ENCODE measurements at regions not wholly inside any gene's neighbourhood (a gene's known extent, or its start where the extent isn't known, plus 50 kb on each side); places are given as distances from the start of the nearest gene placed in this dataset.

DNA sequence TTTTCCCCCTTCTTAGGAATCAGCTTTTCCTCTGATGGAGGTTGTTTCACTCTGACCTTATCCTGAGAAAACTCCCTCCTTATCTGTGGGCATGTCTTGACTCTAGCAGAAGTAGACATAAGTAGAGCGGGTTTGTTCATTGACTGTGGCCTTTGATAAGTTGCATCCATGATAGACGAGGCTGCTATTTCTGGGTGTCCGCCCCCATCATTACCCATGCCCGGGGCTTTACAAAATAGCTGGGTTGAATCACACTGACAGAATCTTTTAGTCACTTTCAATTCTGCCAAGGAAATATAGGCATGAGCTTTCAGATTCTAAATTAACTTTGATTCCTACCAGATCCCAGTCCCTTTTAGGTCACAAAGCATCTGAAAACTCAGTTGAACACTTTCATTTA, 223.8 kb downstream of the SEC61B start:
- no peak overlapping the region for H3K4me3 ChIP-seq
- no peaks in the 10 kb centered on the region for H3K36me3 ChIP-seq
- 68 to 70% (median 69%) methylated on average over 4 of the region's 4 CpGs for WGBS, 3 donors
- TF ChIP-seq POLR2A (IDR thresholded peaks at IDR 0.05) (no peak), EP300 (IDR thresholded peaks at IDR 0.05) (no peak)
- TF ChIP-seq, protein P1, sequence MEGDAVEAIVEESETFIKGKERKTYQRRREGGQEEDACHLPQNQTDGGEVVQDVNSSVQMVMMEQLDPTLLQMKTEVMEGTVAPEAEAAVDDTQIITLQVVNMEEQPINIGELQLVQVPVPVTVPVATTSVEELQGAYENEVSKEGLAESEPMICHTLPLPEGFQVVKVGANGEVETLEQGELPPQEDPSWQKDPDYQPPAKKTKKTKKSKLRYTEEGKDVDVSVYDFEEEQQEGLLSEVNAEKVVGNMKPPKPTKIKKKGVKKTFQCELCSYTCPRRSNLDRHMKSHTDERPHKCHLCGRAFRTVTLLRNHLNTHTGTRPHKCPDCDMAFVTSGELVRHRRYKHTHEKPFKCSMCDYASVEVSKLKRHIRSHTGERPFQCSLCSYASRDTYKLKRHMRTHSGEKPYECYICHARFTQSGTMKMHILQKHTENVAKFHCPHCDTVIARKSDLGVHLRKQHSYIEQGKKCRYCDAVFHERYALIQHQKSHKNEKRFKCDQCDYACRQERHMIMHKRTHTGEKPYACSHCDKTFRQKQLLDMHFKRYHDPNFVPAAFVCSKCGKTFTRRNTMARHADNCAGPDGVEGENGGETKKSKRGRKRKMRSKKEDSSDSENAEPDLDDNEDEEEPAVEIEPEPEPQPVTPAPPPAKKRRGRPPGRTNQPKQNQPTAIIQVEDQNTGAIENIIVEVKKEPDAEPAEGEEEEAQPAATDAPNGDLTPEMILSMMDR (IDR thresholded peaks at IDR 0.05): no peak
- intact Hi-C loops (cut with DNase I): no loop called here
- DNase-seq: no peak
- H3K27ac ChIP-seq: no peak overlapping the region
- H3K27me3 ChIP-seq: no peaks in the 10 kb centered on the region
- H3K9me3 ChIP-seq: no peaks in the 10 kb centered on the region
- no peaks in the 10 kb centered on the region for H3K4me1 ChIP-seq (ENCODE audit: insufficient read depth)

DNA sequence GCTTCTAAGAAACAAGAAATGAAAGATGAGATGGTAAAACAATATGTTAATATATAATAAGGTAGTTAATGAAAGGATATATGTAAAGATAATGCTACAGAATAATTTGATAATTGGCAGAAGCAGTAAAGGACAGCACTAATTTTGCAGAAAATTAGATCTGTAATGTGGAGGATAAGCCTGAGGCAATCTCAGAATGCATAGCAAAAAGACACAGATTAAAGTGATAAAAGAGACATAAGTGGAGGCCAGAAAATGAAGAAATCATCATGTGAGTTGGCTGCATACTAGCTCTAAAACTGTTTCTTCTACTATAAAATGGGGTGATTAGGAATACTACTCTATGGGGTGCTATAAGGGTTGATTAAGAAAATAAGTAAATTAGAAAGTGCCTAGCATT, 225.9 kb downstream of the SEC61B start:
- no peaks in the 10 kb centered on the region for H3K27me3 ChIP-seq
- no peaks in the 10 kb centered on the region for H3K9me3 ChIP-seq
- no peaks in the 10 kb centered on the region for H3K4me1 ChIP-seq (ENCODE audit: insufficient read depth)
- no peak overlapping the region for H3K4me3 ChIP-seq
- no peak overlapping the region for H3K27ac ChIP-seq
- no peaks in the 10 kb centered on the region for H3K36me3 ChIP-seq
- intact Hi-C loops (cut with DNase I): no loop called here
- DNase-seq: no peak
- TF ChIP-seq POLR2A (IDR thresholded peaks at IDR 0.05) (no peak), EP300 (IDR thresholded peaks at IDR 0.05) (no peak)
- TF ChIP-seq, protein P1 (IDR thresholded peaks at IDR 0.05): no peak

DNA sequence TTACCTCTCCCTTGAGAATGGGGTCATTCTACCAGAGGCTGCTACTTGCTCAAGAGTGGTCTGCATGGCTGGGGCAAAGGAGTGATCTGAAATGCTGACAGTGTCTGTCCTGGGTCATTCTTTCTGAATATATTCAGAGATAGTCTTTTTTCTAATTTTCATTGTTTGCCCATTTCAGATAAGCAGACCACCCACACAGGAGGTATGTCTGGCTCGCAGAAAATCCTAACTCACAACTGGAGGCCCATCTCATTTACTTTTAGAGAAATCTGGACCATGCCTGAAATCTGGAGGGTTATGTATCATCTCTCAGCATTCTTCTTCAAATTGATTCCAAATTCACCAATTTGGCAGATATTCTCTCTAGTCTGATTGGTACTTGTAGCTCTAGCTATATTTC, 227.6 kb downstream of the SEC61B start:
- Histone ChIP-seq H3K4me1 (ENCODE audit: insufficient read depth) (no peaks in the 10 kb centered on the region), H3K36me3 (no peaks in the 10 kb centered on the region), H3K27me3 (no peaks in the 10 kb centered on the region), H3K4me3 (no peak overlapping the region), H3K9me3 (no peaks in the 10 kb centered on the region), H3K27ac (no peak overlapping the region)
- intact Hi-C loops (cut with DNase I): no loop called here
- TF ChIP-seq, protein P1 (IDR thresholded peaks at IDR 0.05): no peak
- TF ChIP-seq POLR2A (IDR thresholded peaks at IDR 0.05) (no peak), EP300 (IDR thresholded peaks at IDR 0.05) (no peak)
- DNase-seq: no peak
- 43 to 62% (median 62%) methylated on average over 1 of the region's 1 CpG for WGBS, 3 donors

DNA sequence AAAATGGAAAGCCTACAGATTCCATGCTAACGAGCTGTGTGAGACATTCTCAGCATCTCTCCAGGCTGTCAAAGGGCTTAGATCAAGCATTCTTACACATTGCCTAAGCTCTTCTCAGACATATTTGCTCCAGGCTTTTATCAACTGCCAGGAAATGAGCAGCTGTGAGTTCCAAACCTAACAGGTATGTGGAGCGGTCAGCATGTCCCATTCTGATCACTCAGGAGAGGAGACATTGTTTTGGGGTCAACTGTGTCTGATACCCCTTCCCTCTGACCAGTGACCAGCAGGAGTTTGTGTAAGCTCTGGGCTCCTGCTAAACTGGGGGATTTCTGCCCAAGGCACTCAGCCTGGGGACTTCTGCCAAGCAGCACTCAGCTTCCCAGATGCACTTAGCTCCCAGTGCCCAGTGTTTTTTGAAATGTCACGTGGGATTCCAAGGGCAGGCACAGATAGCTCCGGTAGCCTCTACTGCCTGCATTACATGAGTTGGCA, 229.1 kb downstream of the SEC61B start:
- Histone ChIP-seq H3K27ac (no peak overlapping the region), H3K4me3 (no peak overlapping the region), H3K4me1 (ENCODE audit: insufficient read depth) (no peaks in the 10 kb centered on the region), H3K27me3 (no peaks in the 10 kb centered on the region), H3K9me3 (no peaks in the 10 kb centered on the region), H3K36me3 (no peaks in the 10 kb centered on the region)
- no peak for DNase-seq
- 44 to 65% (median 52%) methylated on average over 4 of the region's 4 CpGs for WGBS, 3 donors
- TF ChIP-seq, protein P1 (IDR thresholded peaks at IDR 0.05): no peak
- TF ChIP-seq POLR2A (IDR thresholded peaks at IDR 0.05) (no peak), EP300 (IDR thresholded peaks at IDR 0.05) (no peak)
- intact Hi-C loops (cut with DNase I): no loop called here

DNA sequence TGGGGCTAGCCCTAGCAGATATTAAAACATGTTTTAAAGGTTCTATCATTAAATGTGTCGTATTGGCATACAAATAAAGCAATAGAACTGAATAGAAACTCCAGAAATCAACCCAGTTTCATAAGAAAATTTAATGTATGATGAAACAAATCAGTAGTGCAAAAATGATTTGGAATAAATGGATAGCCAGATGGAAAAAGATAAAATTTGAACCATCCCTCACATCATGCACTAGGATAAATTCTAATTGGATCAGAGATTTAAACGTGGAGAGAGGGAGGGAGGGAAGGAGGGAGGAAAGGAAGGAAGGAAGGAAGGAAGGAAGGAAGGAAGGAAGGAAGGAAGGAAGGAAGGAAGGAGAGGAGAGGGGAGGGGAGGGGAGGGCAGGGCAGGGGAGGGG, 235.3 kb downstream of the SEC61B start:
- Histone ChIP-seq H3K27me3 (no peaks in the 10 kb centered on the region), H3K36me3 (no peaks in the 10 kb centered on the region), H3K4me3 (no peak overlapping the region), H3K9me3 (no peaks in the 10 kb centered on the region), H3K27ac (no peak overlapping the region), H3K4me1 (ENCODE audit: insufficient read depth) (no peaks in the 10 kb centered on the region)
- TF ChIP-seq POLR2A (IDR thresholded peaks at IDR 0.05) (no peak), EP300 (IDR thresholded peaks at IDR 0.05) (no peak)
- TF ChIP-seq, protein P1 (IDR thresholded peaks at IDR 0.05): no peak
- 53 to 58% (median 55%) methylated on average over 2 of the region's 2 CpGs for whole genome bisulfite sequencing, 3 donors
- intact Hi-C loops (cut with DNase I): no loop called here
- no peak for DNase-seq
